Dendritic cell treated with granulocyte-macrophage colony-stimulating factor and Interleukin-4, amounts not matched to agents 40 ng/mL and 50 ng/mL, for 4 days (primary cell): ENCODE measurements at regions not wholly inside any gene's neighbourhood (a gene's known extent, or its start where the extent isn't known, plus 50 kb on each side); places are given as distances from the start of the nearest gene placed in this dataset.
"Not testable (repeated sequence)": the region's sequence is repeated elsewhere in the genome, so short reads cannot be mapped to it uniquely, and the experiment has no call there.

Experiments
- H3K27ac Mint-ChIP-seq: one replicate; pipeline ENCODE4 v1.8.0; 2022; ENCODE audit warnings: mild to moderate bottlenecking, mixed read lengths
- H3K27me3 Mint-ChIP-seq: one replicate; pipeline ENCODE4 v1.8.0; 2022; ENCODE audit warnings: mild to moderate bottlenecking, mixed read lengths
- H3K36me3 Mint-ChIP-seq: one replicate; pipeline ENCODE4 v1.8.0; 2022; ENCODE audit warnings: low read depth, mixed read lengths
- H3K4me1 Mint-ChIP-seq: one replicate; pipeline ENCODE4 v1.8.0; 2022; ENCODE audit warnings: low read depth, mixed read lengths
- H3K4me3 Mint-ChIP-seq: one replicate; pipeline ENCODE4 v1.8.0; 2022; ENCODE audit warnings: mild to moderate bottlenecking, moderate library complexity, mixed read lengths
- H3K9me3 Mint-ChIP-seq: one replicate; pipeline ENCODE4 v1.8.0; 2022; ENCODE audit warnings: mixed read lengths
- intact Hi-C: fragments of 100-400 bp; cut with micrococcal nuclease; formaldehyde crosslinking; loops from one replicate; pipeline ENCODE4 v1.15.0; 2022

GRCh38 chr1:215415521-215415920 is 151.6 kb upstream of the KCTD3 start:
- H3K4me3 Mint-ChIP-seq, H3K36me3 Mint-ChIP-seq, H3K27ac Mint-ChIP-seq, intact Hi-C loops, H3K4me1 Mint-ChIP-seq, H3K27me3 Mint-ChIP-seq: not testable (repeated sequence)
- peaks cover 31% of the 10 kb centered on the region for H3K9me3 Mint-ChIP-seq

- H3K27me3 Mint-ChIP-seq: no peaks in the 10 kb centered on the region
- no peak overlapping the region for H3K4me3 Mint-ChIP-seq
- no peaks in the 10 kb centered on the region for H3K36me3 Mint-ChIP-seq
- H3K27ac Mint-ChIP-seq: no peak overlapping the region
- peaks cover 29% of the 10 kb centered on the region for H3K9me3 Mint-ChIP-seq
- intact Hi-C loops: no loop called here
- H3K4me1 Mint-ChIP-seq: no peaks in the 10 kb centered on the region
Observed at GRCh38 chr1:215416497-215416896, 150.6 kb upstream of the KCTD3 start.

GRCh38 chr1:215417122-215417521 is 150.0 kb upstream of the KCTD3 start:
- intact Hi-C loops: no loop called here
- H3K4me1 Mint-ChIP-seq: no peaks in the 10 kb centered on the region
- no peak overlapping the region for H3K27ac Mint-ChIP-seq
- no peaks in the 10 kb centered on the region for H3K27me3 Mint-ChIP-seq
- peaks cover 23% of the 10 kb centered on the region for H3K9me3 Mint-ChIP-seq
- no peaks in the 10 kb centered on the region for H3K36me3 Mint-ChIP-seq
- no peak overlapping the region for H3K4me3 Mint-ChIP-seq

GRCh38 chr1:215418876-215419447 is 148.1 kb upstream of the KCTD3 start:
- H3K4me3 Mint-ChIP-seq: no peak overlapping the region
- no peaks in the 10 kb centered on the region for H3K27me3 Mint-ChIP-seq
- H3K4me1 Mint-ChIP-seq: no peaks in the 10 kb centered on the region
- H3K36me3 Mint-ChIP-seq: no peaks in the 10 kb centered on the region
- intact Hi-C loops: no loop called here
- no peak overlapping the region for H3K27ac Mint-ChIP-seq
- peaks cover 14% of the 10 kb centered on the region for H3K9me3 Mint-ChIP-seq

- intact Hi-C loops: no loop called here
- Mint-ChIP-seq H3K4me3 (no peak overlapping the region), H3K27me3 (no peaks in the 10 kb centered on the region), H3K27ac (no peak overlapping the region), H3K4me1 (no peaks in the 10 kb centered on the region), H3K36me3 (no peaks in the 10 kb centered on the region), H3K9me3 (no peaks in the 10 kb centered on the region)
Observed at GRCh38 chr1:215421744-215422143, 145.4 kb upstream of the KCTD3 start.

- Mint-ChIP-seq H3K4me1 (no peaks in the 10 kb centered on the region), H3K4me3 (no peak overlapping the region), H3K9me3 (no peaks in the 10 kb centered on the region), H3K27me3 (no peaks in the 10 kb centered on the region), H3K36me3 (no peaks in the 10 kb centered on the region), H3K27ac (no peak overlapping the region)
- intact Hi-C loops: no loop called here
Observed at GRCh38 chr1:215423288-215423687, 143.8 kb upstream of the KCTD3 start.

GRCh38 chr1:215425138-215425537 is 142.0 kb upstream of the KCTD3 start:
- no peaks in the 10 kb centered on the region for H3K27me3 Mint-ChIP-seq
- intact Hi-C loops: no loop called here
- no peaks in the 10 kb centered on the region for H3K4me1 Mint-ChIP-seq
- no peaks in the 10 kb centered on the region for H3K36me3 Mint-ChIP-seq
- H3K9me3 Mint-ChIP-seq: peaks cover 9% of the 10 kb centered on the region
- no peak overlapping the region for H3K27ac Mint-ChIP-seq
- H3K4me3 Mint-ChIP-seq: no peak overlapping the region

GRCh38 chr1:215426101-215426500 is 141.0 kb upstream of the KCTD3 start:
- H3K4me3 Mint-ChIP-seq: no peak overlapping the region
- no peaks in the 10 kb centered on the region for H3K27me3 Mint-ChIP-seq
- H3K36me3 Mint-ChIP-seq: no peaks in the 10 kb centered on the region
- H3K9me3 Mint-ChIP-seq: peaks cover 19% of the 10 kb centered on the region
- intact Hi-C loops: no loop called here
- H3K4me1 Mint-ChIP-seq: no peaks in the 10 kb centered on the region
- H3K27ac Mint-ChIP-seq: no peak overlapping the region

GRCh38 chr1:215432483-215433227 is 134.4 kb upstream of the KCTD3 start:
- H3K27ac Mint-ChIP-seq, H3K27me3 Mint-ChIP-seq, H3K36me3 Mint-ChIP-seq, H3K4me1 Mint-ChIP-seq, intact Hi-C loops, H3K4me3 Mint-ChIP-seq: not testable (repeated sequence)
- H3K9me3 Mint-ChIP-seq: peaks cover 41% of the 10 kb centered on the region

GRCh38 chr1:215433237-215433636 is 133.9 kb upstream of the KCTD3 start:
- Mint-ChIP-seq H3K27me3 (no peaks in the 10 kb centered on the region), H3K36me3 (no peaks in the 10 kb centered on the region), H3K4me3 (no peak overlapping the region), H3K9me3 (peaks cover 41% of the 10 kb centered on the region), H3K27ac (no peak overlapping the region), H3K4me1 (no peaks in the 10 kb centered on the region)
- intact Hi-C loops: no loop called here

- H3K27ac Mint-ChIP-seq: no peak overlapping the region
- H3K27me3 Mint-ChIP-seq: no peaks in the 10 kb centered on the region
- H3K9me3 Mint-ChIP-seq: peaks cover 57% of the 10 kb centered on the region
- H3K4me1 Mint-ChIP-seq: no peaks in the 10 kb centered on the region
- intact Hi-C loops: no loop called here
- no peaks in the 10 kb centered on the region for H3K36me3 Mint-ChIP-seq
- H3K4me3 Mint-ChIP-seq: no peak overlapping the region
Observed at GRCh38 chr1:215439549-215439948, 127.6 kb upstream of the KCTD3 start.

- no peak overlapping the region for H3K27ac Mint-ChIP-seq
- no peaks in the 10 kb centered on the region for H3K27me3 Mint-ChIP-seq
- no peaks in the 10 kb centered on the region for H3K36me3 Mint-ChIP-seq
- H3K9me3 Mint-ChIP-seq: peaks cover 50% of the 10 kb centered on the region
- no peak overlapping the region for H3K4me3 Mint-ChIP-seq
- H3K4me1 Mint-ChIP-seq: no peaks in the 10 kb centered on the region
- intact Hi-C loops: no loop called here
Observed at GRCh38 chr1:215444715-215445414, 122.2 kb upstream of the KCTD3 start.

- H3K4me3 Mint-ChIP-seq, H3K4me1 Mint-ChIP-seq, H3K36me3 Mint-ChIP-seq, intact Hi-C loops, H3K27me3 Mint-ChIP-seq, H3K27ac Mint-ChIP-seq: not testable (repeated sequence)
- peaks cover 29% of the 10 kb centered on the region for H3K9me3 Mint-ChIP-seq
Observed at GRCh38 chr1:215448014-215448413, 119.1 kb upstream of the KCTD3 start.

GRCh38 chr1:215449147-215449546 is 118.0 kb upstream of the KCTD3 start:
- H3K9me3 Mint-ChIP-seq: peaks cover 18% of the 10 kb centered on the region
- intact Hi-C loops, H3K27ac Mint-ChIP-seq, H3K27me3 Mint-ChIP-seq, H3K36me3 Mint-ChIP-seq, H3K4me1 Mint-ChIP-seq, H3K4me3 Mint-ChIP-seq: not testable (repeated sequence)
